GM18867 (cell line): ENCODE measurements at regions not wholly inside any gene's neighbourhood (a gene's known extent, or its start where the extent isn't known, plus 50 kb on each side); places are given as distances from the start of the nearest gene placed in this dataset.
"Not testable (repeated sequence)": the region's sequence is repeated elsewhere in the genome, so short reads cannot be mapped to it uniquely, and the experiment has no call there.

Experiments
- ATAC-seq: cut with Tn5 transposase; IDR thresholded peaks from one replicate; pipeline ENCODE4 v1.9.1; 2021; ENCODE audit warnings: mild to moderate bottlenecking, moderate library complexity; ENCODE audit not compliant: unreplicated experiment

- no peak for ATAC-seq
Observed at GRCh38 chr13:74747186-74747955, 613.2 kb upstream of the KLF12 start.

GRCh38 chr13:74743992-74744391, 609.8 kb upstream of the KLF12 start:
- no peak for ATAC-seq

- ATAC-seq: no peak
Observed at GRCh38 chr13:74741732-74742131, 607.5 kb upstream of the KLF12 start.

GRCh38 chr13:74732736-74733385, 598.7 kb upstream of the KLF12 start:
- ATAC-seq: no peak

- no peak for ATAC-seq
Observed at GRCh38 chr13:74731731-74732130, 597.5 kb upstream of the KLF12 start.

GRCh38 chr13:74730556-74731331, 596.5 kb upstream of the KLF12 start:
- no peak for ATAC-seq

- no peak for ATAC-seq
Observed at GRCh38 chr13:74726206-74726605, 592.0 kb upstream of the KLF12 start.

- not testable (repeated sequence) for ATAC-seq
Observed at GRCh38 chr13:74718232-74718842, 584.1 kb upstream of the KLF12 start.

- no peak for ATAC-seq
Observed at GRCh38 chr13:74715718-74716117, 581.5 kb upstream of the KLF12 start.

GRCh38 chr13:74710006-74710405, 575.8 kb upstream of the KLF12 start:
- no peak for ATAC-seq

- no peak for ATAC-seq
Observed at GRCh38 chr13:74709226-74709625, 575.0 kb upstream of the KLF12 start.

- ATAC-seq: no peak
Observed at GRCh38 chr13:74708629-74709028, 574.4 kb upstream of the KLF12 start.

GRCh38 chr13:74707291-74707690, 573.1 kb upstream of the KLF12 start:
- no peak for ATAC-seq

GRCh38 chr13:74706801-74707200, 572.6 kb upstream of the KLF12 start:
- ATAC-seq: no peak

- no peak for ATAC-seq
Observed at GRCh38 chr13:74705438-74705837, 571.2 kb upstream of the KLF12 start.

GRCh38 chr13:74703855-74704387, 569.7 kb upstream of the KLF12 start:
- no peak for ATAC-seq

- ATAC-seq: no peak
Observed at GRCh38 chr13:74696148-74696922, 562.1 kb upstream of the KLF12 start.

GRCh38 chr13:74695021-74695800, 561.0 kb upstream of the KLF12 start:
- no peak for ATAC-seq

- ATAC-seq: no peak
Observed at GRCh38 chr13:74687442-74688182, 553.4 kb upstream of the KLF12 start.
